ENCODE measurements at regions not wholly inside any gene's neighbourhood (a gene's known extent, or its start where the extent isn't known, plus 50 kb on each side); places are given as distances from the start of the nearest gene placed in this dataset.

GRCh38 chr5:79875230-79875629 lies 115.8 kb downstream of the MTX3 start:
- H3K18ac ChIP-seq (ENCODE audit: insufficient read length, low read depth, low read length): no peak overlapping the region
- WGBS (ENCODE audit: extremely low coverage, insufficient read length, low lambda C conversion rate): no CpG with 5 or more reads among the region's 10 CpGs
- H4K91ac ChIP-seq (ENCODE audit: insufficient read length, low read depth, low read length): no peak overlapping the region
- H3K9ac ChIP-seq (ENCODE audit: extremely low read depth, insufficient read length, low read length): no peak overlapping the region
- no peaks in the 10 kb centered on the region for H3K79me1 ChIP-seq (ENCODE audit: insufficient read depth, low read depth, low read length, poor library complexity, severe bottlenecking)
- H3K27me3 ChIP-seq (ENCODE audit: insufficient read depth, low read length): no peaks in the 10 kb centered on the region
- no peak overlapping the region for H2BK5ac ChIP-seq (ENCODE audit: insufficient read length, low read length)
- no peak overlapping the region for H3K23ac ChIP-seq (ENCODE audit: insufficient read length, low read depth, low read length)
- H4K5ac ChIP-seq (ENCODE audit: insufficient read length, low read depth, low read length): no peak overlapping the region
- H3K23me2 ChIP-seq (ENCODE audit: insufficient read length, low read depth, low read length, poor library complexity, severe bottlenecking): no peaks in the 10 kb centered on the region
- H3K9me3 Mint-ChIP-seq: peaks cover 0 to 3% of the 10 kb centered on the region in 2 experiments; a peak in 1 of 5 replicates
- H2BK15ac ChIP-seq (ENCODE audit: low read depth, low read length): no peak overlapping the region
- H3K4ac ChIP-seq (ENCODE audit: low read depth, low read length): no peak overlapping the region
- H2BK120ac ChIP-seq (ENCODE audit: low read depth, low read length, poor library complexity, severe bottlenecking): no peak overlapping the region
- TF ChIP-seq, protein P1, sequence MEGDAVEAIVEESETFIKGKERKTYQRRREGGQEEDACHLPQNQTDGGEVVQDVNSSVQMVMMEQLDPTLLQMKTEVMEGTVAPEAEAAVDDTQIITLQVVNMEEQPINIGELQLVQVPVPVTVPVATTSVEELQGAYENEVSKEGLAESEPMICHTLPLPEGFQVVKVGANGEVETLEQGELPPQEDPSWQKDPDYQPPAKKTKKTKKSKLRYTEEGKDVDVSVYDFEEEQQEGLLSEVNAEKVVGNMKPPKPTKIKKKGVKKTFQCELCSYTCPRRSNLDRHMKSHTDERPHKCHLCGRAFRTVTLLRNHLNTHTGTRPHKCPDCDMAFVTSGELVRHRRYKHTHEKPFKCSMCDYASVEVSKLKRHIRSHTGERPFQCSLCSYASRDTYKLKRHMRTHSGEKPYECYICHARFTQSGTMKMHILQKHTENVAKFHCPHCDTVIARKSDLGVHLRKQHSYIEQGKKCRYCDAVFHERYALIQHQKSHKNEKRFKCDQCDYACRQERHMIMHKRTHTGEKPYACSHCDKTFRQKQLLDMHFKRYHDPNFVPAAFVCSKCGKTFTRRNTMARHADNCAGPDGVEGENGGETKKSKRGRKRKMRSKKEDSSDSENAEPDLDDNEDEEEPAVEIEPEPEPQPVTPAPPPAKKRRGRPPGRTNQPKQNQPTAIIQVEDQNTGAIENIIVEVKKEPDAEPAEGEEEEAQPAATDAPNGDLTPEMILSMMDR (conservative IDR thresholded peaks at IDR 0.05): no peak
- H3K14ac ChIP-seq (ENCODE audit: insufficient read depth, low read length): no peak overlapping the region
- no peak overlapping the region for H3K4me3 Mint-ChIP-seq
- no peak overlapping the region for H2BK20ac ChIP-seq (ENCODE audit: low read depth, low read length, poor library complexity, severe bottlenecking)
- no peak overlapping the region for H3K56ac ChIP-seq (ENCODE audit: insufficient read length, low read depth, low read length)
- no peak overlapping the region for H3K4me2 ChIP-seq (ENCODE audit: insufficient read depth, insufficient read length, low read length)
- DNase-seq: no peak
- no peak overlapping the region for H3K27ac Mint-ChIP-seq
- no peak overlapping the region for H2BK12ac ChIP-seq (ENCODE audit: insufficient read length, low read depth, low read length)
- no peak overlapping the region for H3T11ph ChIP-seq (ENCODE audit: low read length)
- H2AK5ac ChIP-seq (ENCODE audit: insufficient read length, low read length): no peak overlapping the region
- H4K20me1 ChIP-seq (ENCODE audit: control insufficient read depth, insufficient read depth, insufficient read length): no peaks in the 10 kb centered on the region
- peaks cover 1% of the 10 kb centered on the region for H3K27me3 Mint-ChIP-seq (ENCODE audit: low read depth)
- no peaks in the 10 kb centered on the region for H3K36me3 Mint-ChIP-seq (ENCODE audit: insufficient read depth in 1 of 3, low read depth in 3 of 3)
- no peaks in the 10 kb centered on the region for H3K4me1 ChIP-seq (ENCODE audit: insufficient read depth, low read length)
- H4K8ac ChIP-seq (replicated peaks; ENCODE audit: insufficient read length, low read depth, low read length): no peak overlapping the region
- H3K4me1 Mint-ChIP-seq: no peaks in the 10 kb centered on the region
- H3K27ac ChIP-seq (ENCODE audit: insufficient read length, low read depth, low read length): no peak overlapping the region
- H3K79me2 ChIP-seq (ENCODE audit: insufficient read depth, low read length): no peaks in the 10 kb centered on the region
- no peak overlapping the region for H2AFZ ChIP-seq (ENCODE audit: low read length)
- no peaks in the 10 kb centered on the region for H3K9me3 ChIP-seq (ENCODE audit: control insufficient read depth, low read depth, low read length)
